HG02970 (cell line): ENCODE measurements at regions not wholly inside any gene's neighbourhood (a gene's known extent, or its start where the extent isn't known, plus 50 kb on each side); places are given as distances from the start of the nearest gene placed in this dataset.
A peak's percentile ranks its signal among the peaks of the same experiment; 100 is the strongest.
"Not testable (repeated sequence)": the region's sequence is repeated elsewhere in the genome, so short reads cannot be mapped to it uniquely, and the experiment has no call there.

ENCODE experiments used
- ATAC-seq: cut with Tn5 transposase; IDR thresholded peaks from one replicate; pipeline ENCODE4 v1.9.1; 2021; ENCODE audit warnings: mild to moderate bottlenecking, moderate library complexity, moderate number of reproducible peaks; ENCODE audit not compliant: unreplicated experiment, low FRiP score

DNA sequence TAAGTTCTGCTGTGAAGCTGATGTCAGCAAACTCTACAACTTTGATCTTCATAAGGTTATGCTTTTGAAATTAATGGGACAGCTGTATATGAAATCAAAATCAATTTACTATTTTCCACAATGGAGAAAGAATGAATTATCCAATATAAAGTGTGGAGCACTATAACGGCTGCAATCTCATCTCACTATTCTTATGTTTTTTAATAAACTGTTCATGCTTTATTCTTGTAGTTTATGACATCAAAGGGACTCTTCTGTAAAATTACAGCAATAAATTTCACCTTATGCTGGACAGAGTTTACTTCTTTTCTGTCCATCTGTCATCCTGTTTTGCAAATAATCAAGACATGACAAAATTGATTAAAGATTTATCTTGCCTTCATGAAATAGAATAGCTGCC is 192.5 kb downstream of the TECRL start:
- ATAC-seq = no peak

DNA sequence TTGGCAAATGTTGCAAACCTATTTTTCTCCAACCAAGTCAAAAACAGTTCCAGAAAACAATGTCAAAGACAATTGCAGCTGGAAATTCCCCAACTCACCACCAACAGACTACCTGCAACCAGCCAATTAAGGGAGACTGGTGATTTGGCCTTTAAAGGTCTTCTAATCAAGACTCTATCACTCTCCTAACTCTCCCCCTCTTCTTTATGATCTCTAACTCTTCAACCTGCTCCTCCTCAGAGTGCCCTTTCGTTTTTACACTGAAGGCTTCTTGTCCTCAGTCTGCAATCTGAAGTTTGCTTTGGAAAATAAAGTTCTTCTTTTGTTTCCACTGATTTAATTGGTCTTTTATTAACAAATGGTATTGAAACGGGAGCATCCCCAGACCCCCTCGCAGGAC is 203.9 kb downstream of the TECRL start:
- no peak for ATAC-seq

DNA sequence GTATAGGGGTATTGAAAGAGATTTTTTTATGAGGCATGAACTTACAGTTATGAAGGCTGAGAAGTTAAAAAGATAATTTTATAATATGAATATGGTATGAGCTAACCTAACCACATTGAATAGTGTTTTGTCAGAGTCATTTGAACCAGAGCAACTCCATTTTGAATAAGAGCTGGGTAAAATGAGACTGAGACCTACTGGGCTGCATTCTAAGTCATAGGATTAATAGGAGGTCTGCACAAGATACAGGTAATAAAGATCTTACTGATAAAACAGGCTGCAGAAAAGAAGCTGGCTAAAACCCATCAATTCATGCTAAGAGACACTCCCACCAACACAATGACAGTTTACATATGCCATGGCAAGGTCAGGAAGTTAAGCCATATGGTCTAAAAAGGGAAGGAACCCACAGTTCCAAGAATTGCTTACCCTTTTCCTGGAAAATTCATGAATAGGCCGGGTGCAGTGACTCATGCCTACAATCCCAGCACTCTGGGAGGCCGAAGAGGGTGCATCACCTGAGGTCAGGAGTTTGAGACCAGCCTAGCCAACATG is 209.2 kb downstream of the TECRL start:
- ATAC-seq = no peak

DNA sequence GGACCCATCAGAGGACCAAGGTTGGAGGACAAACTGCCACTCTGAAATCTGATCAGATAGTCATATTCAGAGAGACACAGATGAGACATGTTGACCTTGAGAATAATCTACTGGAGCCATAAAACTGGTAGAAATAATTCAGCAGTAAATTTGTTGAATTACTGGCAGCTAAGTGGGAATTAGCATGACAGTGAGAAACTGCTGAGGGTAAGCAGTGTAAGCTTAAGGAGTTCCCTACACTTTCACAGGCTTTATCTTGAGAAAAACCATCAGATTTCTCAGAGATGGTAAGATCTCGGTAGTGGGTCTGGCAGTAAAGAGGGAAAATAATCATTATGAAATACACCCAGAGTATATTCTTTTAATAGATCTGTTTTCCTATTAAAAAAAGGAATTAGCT is 213.7 kb downstream of the TECRL start:
- ATAC-seq = no peak

DNA sequence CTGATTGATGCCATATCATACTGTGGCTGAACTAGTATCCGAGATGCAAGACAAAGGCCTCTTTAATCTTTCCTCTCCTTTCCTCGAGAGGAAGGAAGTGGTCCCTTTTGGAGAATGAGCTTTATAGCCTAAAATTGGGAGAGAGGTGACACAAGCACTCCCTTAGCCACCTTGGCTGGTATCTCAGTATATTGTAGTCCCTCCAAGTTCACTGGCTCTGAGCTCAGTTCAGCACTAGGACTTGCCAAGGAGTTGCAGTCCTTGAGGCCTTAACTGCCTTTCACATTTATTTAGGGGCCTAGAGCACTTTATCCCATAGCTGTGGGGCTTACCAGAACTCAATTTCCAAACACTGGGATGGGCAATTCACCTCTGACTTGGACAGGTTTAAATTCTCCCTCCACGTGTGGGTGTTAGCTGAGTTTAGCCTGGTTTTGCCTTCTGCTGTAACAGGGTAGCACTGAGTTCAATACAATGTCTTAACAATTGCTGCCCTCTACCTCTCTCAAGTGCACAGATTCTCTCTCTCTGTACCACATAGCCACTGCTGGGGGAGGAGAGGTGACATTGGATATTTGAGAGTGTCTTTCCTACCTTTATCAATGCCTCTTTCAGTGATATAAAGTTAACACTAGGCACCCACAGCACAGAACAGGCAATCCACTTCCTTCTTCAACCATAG is 216.4 kb downstream of the TECRL start:
- ATAC-seq = no peak

DNA sequence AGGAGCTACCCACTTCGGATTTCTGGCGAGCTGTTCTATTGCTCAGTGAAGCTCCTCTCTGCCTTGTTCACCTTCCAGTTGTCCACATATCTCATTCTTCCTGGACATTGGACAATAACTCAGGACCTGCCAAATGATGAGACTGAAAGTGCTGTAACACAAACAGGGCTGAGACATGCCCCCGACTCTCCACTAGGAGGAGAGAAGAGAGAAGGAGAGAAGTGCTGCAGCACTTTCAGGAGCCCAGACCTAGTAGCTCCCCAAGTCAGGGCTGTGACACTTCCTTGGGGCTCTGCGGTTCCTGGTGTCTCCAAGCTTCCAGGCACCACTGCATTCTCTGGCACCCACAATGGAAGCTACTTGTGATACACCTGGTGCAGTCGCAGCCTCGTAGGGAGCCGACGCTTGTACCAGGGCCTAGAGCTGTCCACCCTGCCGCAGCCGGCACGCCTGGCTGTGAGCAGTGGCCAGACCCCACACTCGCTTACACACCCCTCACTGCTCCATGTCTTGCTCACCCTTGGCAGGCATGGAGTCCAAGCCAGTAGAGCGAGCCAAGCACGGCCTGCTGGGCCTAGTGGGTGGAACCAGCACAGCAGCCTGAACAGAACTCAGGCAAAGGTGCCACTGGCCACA is 234.9 kb downstream of the TECRL start:
- ATAC-seq = no peak

DNA sequence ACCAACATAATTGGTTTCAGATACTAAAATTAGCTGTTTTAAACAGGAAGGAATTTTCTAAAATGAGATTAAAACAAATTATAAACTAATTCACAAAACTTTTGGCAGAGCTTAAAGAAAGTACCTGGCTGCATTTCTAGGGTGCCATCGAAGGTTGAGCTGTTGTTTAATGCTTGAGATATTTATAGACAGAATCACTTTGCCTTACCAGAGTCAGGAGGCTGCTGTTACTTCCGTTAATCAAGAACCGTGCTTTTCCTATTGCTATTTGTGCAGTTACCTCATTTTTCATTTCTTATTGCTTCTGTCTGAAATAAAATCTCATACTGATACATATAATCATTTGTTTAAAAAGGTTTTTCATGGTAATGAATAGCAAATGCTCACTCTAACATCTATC is 242.9 kb downstream of the TECRL start:
- no peak for ATAC-seq

DNA sequence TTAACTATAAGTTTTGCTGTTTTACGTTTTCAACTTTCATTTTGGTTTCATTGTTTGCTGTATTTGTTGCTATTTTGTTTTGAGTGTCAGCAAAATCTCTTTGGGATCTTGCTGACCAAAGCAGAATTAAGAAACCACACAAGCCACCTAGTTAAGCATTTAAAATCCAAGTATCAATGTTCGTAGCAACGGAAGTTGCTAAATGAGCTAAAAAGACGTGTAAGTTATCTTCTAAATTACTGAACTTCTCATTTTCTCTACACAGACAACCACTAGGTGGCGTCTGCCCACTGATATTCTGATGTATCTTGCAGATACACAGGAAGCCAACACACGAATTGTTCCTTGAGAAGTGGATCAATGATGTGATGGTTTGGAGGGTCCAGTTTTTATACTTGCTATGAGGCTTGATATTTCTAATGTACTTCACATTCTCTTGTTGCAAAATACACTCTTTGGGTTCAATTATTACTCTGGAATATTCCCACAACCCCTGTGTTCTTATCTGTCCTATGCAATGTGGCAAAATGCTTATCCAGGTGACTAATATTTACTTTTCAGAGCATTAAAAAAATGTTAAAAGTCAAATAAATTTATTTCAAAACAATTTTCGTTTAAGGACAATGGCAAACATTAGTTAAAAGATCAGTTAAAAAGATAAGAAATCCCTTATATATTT is 250.5 kb downstream of the TECRL start:
- peak; percentile 58 for ATAC-seq

DNA sequence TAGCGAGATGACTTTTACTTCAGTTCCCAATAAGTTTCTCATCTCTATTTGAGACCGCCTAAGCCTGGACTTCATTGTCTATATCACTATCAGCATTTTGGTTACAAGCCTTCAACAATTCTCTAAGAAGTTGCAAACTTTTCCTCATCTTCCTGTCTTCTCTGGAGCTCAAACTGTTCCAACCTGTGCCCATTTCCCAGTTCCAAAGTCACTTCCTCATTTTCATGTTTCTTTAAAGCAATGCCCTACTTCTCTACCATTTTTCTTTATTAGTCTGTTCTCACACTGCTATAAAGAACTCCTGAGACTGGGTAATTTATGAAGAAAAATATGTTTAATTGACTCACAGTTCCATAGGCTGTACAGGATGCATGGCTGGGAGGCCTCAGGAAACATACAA is 251.9 kb downstream of the TECRL start:
- no peak for ATAC-seq

DNA sequence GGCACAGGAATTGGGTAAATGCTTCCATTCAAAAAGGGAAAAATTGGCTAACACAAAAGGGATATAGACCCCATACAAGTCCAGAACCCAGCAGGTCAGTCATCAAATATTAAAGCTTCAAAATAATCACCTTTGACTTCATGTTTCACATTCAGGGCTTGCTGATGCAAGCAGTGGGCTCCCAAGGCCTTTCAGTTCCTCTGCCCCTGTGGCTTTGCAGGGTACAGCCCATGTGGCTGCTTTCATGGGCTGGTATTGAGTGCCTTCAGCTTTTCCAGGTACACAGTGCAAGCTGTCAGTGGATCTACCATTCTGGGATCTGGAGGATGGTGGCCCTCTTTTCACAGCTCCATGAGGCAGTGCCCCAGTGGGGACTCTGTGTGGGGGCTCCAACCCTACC is 253.0 kb downstream of the TECRL start:
- ATAC-seq = no peak

DNA sequence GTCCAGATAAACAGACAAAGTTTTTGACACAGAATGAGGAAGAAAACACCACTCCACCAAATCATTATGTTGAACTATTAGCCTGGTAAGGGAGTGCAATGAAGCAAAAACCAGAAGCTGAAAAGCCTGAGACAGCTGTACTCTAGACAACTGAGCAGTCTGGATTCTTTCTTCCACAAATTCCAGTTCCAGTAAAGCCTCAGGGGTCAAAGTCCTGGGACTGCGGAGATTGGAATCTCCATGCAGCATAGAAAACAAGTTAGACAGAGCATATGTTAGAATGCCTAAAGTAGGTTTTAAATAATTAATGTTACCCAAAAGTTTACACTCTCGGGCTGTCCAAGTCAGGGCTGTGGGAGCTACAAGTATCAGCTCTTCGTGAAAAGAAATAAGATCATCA is 263.2 kb downstream of the TECRL start:
- ATAC-seq = no peak

DNA sequence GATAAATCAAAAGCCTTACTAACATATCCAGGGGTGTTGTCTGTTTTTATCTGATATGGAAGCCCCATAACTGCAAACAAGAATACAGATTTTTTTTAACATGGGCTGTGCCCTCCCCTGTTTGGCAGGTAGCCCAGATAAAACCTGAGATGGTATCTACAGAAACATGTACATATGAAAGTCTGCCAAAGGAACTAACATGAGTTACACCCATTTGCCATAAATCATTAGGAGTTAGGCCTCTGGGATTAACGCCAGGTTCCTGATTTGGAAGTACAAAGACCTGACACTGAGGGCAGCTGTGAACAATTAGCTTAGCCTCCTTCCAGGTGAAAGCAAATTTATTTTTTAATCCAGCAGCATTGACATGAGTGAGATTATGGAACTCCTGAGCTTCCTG is 264.3 kb downstream of the TECRL start:
- no peak for ATAC-seq

DNA sequence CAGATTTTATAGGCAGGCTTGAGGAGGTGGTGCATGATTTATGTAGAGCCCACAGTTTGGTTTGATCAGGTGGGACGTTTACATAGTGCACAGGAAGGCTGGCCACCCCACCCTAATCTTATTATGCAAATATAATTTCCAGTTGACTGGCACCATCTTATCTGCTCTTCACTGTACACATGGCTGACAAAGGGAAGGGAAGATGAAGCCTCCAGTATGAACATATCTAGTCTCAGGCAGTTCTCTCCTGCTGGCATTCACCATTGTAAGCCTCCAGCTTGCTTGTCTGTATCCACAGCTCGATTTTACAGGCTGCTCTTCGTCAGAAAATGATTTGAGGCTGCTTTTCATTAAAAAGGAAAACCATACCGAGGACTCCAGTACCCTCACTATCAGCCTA is 278.3 kb downstream of the TECRL start:
- ATAC-seq = no peak

DNA sequence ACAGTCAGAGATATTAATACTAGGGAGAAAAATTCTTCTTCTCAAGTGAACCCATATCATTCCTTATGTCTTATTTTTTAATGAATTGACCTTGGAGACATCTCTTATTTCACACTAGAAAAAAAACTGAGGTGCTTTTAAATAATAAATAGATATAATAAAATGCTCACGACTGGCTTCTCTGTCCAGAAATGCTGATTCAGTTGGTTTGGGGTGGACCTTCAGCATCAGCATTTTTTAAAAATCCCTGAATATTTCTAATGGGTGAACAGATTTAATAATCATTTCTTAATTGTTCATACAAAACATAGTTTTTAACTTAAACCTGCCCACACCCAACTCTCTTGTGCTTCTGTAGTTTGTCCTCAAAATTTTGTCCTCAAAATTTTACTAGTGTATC is 283.9 kb downstream of the TECRL start:
- ATAC-seq = no peak

DNA sequence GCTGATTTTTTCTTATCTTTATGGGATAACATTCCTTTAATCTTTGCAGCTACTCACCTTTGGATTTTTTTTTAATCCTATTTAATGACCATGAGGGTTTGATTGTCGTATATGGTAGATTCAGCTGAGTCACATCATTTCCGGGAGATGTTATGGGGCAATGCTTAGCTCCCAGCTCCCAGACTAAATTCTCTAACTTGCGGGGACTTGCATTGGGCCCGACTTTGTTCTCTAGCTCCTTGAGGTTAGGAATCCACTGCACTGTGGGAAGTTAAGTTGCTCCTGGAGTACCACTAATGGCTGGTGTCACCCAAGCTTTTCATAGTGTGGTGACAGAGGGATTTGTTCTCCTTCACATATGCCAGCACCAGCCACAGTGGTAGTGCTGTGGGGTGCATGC is 287.4 kb downstream of the TECRL start:
- ATAC-seq = no peak

DNA sequence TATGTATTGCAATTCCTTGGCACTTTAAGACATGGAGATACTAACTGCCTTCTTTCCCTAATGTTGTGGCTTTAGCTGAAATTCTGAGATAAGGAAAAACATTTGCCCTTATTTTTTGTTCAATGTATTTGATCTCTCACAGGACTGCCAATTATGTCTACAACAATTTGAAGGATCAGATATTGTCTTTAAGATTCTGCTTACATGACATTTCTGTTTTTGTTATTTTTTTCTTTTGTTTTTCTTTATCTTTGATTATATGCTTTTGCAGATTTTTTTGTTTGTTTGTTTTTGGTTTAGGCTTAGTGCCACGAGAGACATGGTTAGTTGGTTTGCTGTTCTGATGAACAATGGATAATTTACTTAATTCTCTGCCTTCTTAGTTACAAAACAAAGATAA is 303.3 kb downstream of the TECRL start:
- ATAC-seq = no peak

DNA sequence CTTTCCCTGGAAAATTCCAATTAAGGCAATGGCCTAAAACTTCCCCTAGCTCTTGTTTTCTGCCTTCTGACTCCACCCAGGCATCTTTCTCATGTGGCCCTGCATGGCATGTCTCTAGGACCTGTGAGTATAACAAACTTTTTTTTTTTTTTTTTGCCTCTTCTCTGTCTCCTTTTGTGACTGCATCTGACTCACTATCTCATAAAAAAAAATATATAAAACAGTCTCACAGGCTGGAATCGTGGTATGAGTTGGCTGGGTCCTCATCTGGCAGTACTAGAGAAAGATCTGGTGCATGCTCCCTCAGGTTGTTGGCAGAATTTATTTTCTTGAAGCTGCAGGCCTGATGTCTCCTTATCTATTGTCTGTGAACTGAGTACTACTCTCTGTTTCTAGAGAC is 313.9 kb downstream of the TECRL start:
- ATAC-seq = no peak

DNA sequence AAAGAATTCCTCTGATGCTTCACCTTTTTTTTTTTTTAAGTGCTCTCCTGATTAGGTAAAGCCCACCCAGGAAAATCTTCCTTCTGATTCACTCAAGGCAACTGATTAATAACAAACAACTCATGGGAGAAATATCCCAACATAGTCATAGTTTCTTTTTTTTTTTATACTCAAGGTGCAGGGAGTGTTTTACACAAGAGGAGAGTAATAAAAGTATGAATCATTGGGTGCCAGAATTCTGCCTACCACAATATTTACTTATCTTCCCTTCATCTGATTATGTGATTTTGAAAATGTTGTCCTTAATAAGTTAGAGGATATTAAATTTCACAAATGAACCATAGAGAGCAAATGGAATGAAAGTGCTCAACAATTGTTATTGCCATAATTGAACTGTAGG is 329.9 kb downstream of the TECRL start:
- ATAC-seq = no peak

DNA sequence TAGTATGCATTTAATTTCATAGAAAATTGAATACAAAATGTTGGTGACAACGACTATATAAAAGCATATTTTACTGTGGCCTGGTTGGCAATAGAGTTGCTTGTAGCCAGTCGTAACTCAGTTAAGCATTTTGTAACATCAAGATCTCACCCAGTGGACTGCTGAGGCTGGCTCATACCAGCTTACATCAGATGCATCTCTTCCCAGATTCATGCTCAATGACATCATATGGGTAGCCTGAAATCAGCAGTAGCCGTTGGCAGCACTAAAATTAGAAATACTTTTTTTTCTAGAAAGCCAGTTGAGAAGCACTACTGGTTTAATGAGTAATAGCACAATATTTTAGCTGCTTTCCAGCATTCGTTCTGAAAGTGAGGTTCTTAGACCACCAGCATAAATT is 341.2 kb downstream of the TECRL start:
- ATAC-seq = no peak

DNA sequence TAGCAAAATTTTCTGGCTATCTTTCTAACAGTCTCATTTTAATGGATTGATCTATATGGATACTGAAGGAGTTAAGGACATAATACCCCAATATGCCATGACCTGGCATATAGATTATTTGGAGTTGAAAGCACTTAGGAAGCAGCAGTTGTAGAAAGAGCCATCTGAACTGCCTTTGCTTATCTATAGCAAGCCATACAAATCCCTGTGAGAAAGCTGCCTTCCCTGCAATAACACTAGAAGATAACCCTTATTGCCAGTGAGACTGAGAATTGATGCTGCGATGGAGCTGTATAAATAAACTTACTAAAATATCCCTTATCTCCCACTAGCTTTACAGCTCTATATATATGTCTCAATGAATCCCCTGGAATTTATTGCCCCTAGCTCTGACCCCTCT is 346.3 kb downstream of the TECRL start:
- ATAC-seq = no peak

DNA sequence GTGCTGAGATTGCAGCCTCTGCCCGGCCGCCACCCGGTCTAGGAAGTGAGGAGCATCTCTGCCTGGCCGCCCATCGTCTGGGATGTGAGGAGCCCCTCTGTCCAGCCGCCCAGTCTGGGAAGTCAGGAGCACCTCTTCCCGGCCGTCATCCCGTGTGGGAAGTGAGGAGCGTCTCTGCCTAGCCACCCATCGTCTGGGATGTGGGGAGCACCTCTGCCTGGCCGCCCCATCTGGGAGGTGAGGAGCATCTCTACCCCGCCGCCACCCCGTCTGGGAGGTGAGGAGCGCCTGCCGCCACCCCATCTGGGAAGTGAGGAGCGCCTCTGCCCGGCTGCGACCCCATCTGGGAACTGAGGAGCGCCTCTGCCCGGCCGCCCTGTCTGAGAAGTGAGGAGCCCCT is 372.2 kb downstream of the TECRL start:
- not testable (repeated sequence) for ATAC-seq

DNA sequence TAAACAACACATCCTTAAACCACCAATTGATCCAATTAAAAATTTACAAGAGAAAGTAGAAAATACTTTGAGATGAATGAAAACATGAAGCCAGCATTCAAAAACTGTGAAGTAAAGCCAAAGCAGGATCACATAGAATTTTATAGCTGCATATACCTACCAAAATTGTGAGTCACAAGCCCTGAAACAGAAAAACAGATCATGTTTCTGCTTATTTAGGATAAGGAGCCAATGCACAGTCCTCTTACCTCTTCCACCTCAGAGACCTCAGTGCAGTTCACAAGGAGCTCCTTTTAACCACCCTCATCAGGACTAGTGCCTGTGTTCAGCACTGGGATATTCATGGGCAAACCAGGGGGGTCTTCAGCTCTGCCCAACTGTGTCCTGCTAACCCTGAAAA is 386.7 kb downstream of the TECRL start:
- ATAC-seq = no peak
